ENCODE measurements at regions not wholly inside any gene's neighbourhood (a gene's known extent, or its start where the extent isn't known, plus 50 kb on each side); places are given as distances from the start of the nearest gene placed in this dataset.
"Not testable (repeated sequence)": the region's sequence is repeated elsewhere in the genome, so short reads cannot be mapped to it uniquely, and the experiment has no call there.

DNA sequence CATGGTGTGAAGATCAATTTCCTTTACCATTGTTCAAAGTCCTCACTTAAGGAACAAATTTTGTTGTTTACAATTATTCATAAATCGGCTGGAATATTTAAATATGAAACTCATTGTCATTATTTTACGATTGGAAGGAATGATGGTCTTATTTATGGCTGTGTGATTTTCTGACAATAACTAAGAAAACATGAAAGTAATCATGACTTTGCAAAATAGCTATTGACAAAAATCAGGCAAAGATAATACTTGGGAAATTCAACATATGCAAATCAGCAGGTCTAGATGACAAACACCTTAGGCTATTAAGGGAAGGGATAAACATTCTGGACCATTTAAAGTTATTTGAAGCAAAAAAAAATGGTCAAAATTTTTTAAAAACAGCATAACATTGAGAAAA lies 654.8 kb upstream of the CNTN5 start:
- Histone ChIP-seq H3K27me3 (replicated peaks; ENCODE audit: insufficient read depth, low read depth, low read length, poor library complexity) (no peaks in the 10 kb centered on the region), H3K9me3 (ENCODE audit: low read depth, low read length, poor library complexity, severe bottlenecking) (no peaks in the 10 kb centered on the region), H3K27ac (ENCODE audit: low read depth, low read length, poor library complexity, severe bottlenecking) (no peak overlapping the region), H3K36me3 (ENCODE audit: insufficient read depth, low read length, poor library complexity, severe bottlenecking) (no peaks in the 10 kb centered on the region), H3K4me1 (ENCODE audit: insufficient read depth, low read length, poor library complexity, severe bottlenecking) (no peaks in the 10 kb centered on the region), H3K4me3 (ENCODE audit: low read depth, low read length, poor library complexity, severe bottlenecking) (no peak overlapping the region)
- intact Hi-C loops (cut with micrococcal nuclease; ENCODE audit: unreplicated experiment), result no loop called here
- DNase-seq (ENCODE audit: low spot score), result no peak
- POLR2A ChIA-PET (ENCODE audit: low non-redundant PET), result no interaction called here
- CTCF ChIA-PET, result no interaction called here
- no TSS peak for BruUV-seq (replicated peaks)
- TF ChIP-seq EZH2 (IDR thresholded peaks at IDR 0.05; ENCODE audit: borderline replicate concordance, low read depth, low read length, poor library complexity, severe bottlenecking), result no peak
- TF ChIP-seq, protein P1, sequence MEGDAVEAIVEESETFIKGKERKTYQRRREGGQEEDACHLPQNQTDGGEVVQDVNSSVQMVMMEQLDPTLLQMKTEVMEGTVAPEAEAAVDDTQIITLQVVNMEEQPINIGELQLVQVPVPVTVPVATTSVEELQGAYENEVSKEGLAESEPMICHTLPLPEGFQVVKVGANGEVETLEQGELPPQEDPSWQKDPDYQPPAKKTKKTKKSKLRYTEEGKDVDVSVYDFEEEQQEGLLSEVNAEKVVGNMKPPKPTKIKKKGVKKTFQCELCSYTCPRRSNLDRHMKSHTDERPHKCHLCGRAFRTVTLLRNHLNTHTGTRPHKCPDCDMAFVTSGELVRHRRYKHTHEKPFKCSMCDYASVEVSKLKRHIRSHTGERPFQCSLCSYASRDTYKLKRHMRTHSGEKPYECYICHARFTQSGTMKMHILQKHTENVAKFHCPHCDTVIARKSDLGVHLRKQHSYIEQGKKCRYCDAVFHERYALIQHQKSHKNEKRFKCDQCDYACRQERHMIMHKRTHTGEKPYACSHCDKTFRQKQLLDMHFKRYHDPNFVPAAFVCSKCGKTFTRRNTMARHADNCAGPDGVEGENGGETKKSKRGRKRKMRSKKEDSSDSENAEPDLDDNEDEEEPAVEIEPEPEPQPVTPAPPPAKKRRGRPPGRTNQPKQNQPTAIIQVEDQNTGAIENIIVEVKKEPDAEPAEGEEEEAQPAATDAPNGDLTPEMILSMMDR (conservative IDR thresholded peaks at IDR 0.05; ENCODE audit: low read depth, low read length), result no peak

- H3K9me3 ChIP-seq (ENCODE audit: low read depth, low read length, poor library complexity, severe bottlenecking), result peaks cover 3% of the 10 kb centered on the region
- H3K27ac ChIP-seq (ENCODE audit: low read depth, low read length, poor library complexity, severe bottlenecking), result no peak overlapping the region
- BruUV-seq (replicated peaks), result no TSS peak
- no peaks in the 10 kb centered on the region for H3K36me3 ChIP-seq (ENCODE audit: insufficient read depth, low read length, poor library complexity, severe bottlenecking)
- CTCF ChIA-PET, result no interaction called here
- H3K4me1 ChIP-seq (ENCODE audit: insufficient read depth, low read length, poor library complexity, severe bottlenecking), result no peaks in the 10 kb centered on the region
- intact Hi-C loops (cut with micrococcal nuclease; ENCODE audit: unreplicated experiment), result no loop called here
- H3K27me3 ChIP-seq (replicated peaks; ENCODE audit: insufficient read depth, low read depth, low read length, poor library complexity), result no peaks in the 10 kb centered on the region
- POLR2A ChIA-PET (ENCODE audit: low non-redundant PET), result no interaction called here
- no peak for TF ChIP-seq EZH2 (IDR thresholded peaks at IDR 0.05; ENCODE audit: borderline replicate concordance, low read depth, low read length, poor library complexity, severe bottlenecking)
- TF ChIP-seq, protein P1 (conservative IDR thresholded peaks at IDR 0.05; ENCODE audit: low read depth, low read length), result no peak
- H3K4me3 ChIP-seq (ENCODE audit: low read depth, low read length, poor library complexity, severe bottlenecking), result no peak overlapping the region
- DNase-seq (ENCODE audit: low spot score), result no peak
These were observed 630.4 kb upstream of the CNTN5 start for GRCh38 chr11:98390391-98390790.

- H3K27me3 ChIP-seq (replicated peaks; ENCODE audit: insufficient read depth, low read depth, low read length, poor library complexity); H3K4me3 ChIP-seq (ENCODE audit: low read depth, low read length, poor library complexity, severe bottlenecking); H3K9me3 ChIP-seq (ENCODE audit: low read depth, low read length, poor library complexity, severe bottlenecking); H3K27ac ChIP-seq (ENCODE audit: low read depth, low read length, poor library complexity, severe bottlenecking); BruUV-seq (replicated peaks); intact Hi-C loops (cut with micrococcal nuclease; ENCODE audit: unreplicated experiment); DNase-seq (ENCODE audit: low spot score); H3K36me3 ChIP-seq (ENCODE audit: insufficient read depth, low read length, poor library complexity, severe bottlenecking); CTCF ChIA-PET; H3K4me1 ChIP-seq (ENCODE audit: insufficient read depth, low read length, poor library complexity, severe bottlenecking); POLR2A ChIA-PET (ENCODE audit: low non-redundant PET): not testable (repeated sequence)
These were observed 626.2 kb upstream of the CNTN5 start for GRCh38 chr11:98394500-98394899.

DNA sequence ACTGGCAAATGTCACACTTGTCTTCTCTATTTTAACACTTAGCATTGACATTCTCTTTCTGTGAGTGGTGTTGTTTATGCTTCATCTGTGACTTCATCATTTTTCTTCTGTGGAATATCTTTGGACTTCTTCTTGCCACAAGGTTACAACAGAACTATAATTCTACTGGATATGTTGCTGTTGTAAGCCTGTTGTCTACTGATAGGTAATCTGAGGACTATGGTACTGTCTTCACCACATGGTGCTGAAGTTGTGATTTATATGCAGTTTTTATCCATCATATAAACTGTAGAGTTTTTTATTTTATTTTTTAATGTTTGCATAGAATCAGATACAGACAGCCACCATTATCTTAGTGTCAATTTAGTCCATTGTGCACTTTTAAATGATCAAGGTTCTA lies 622.2 kb upstream of the CNTN5 start:
- H3K27me3 ChIP-seq (replicated peaks; ENCODE audit: insufficient read depth, low read depth, low read length, poor library complexity), result no peaks in the 10 kb centered on the region
- BruUV-seq (replicated peaks), result no TSS peak
- H3K9me3 ChIP-seq (ENCODE audit: low read depth, low read length, poor library complexity, severe bottlenecking), result peaks cover 3% of the 10 kb centered on the region
- no peak overlapping the region for H3K4me3 ChIP-seq (ENCODE audit: low read depth, low read length, poor library complexity, severe bottlenecking)
- ChIA-PET POLR2A (ENCODE audit: low non-redundant PET) (no interaction called here), CTCF (no interaction called here)
- no peak for TF ChIP-seq EZH2 (IDR thresholded peaks at IDR 0.05; ENCODE audit: borderline replicate concordance, low read depth, low read length, poor library complexity, severe bottlenecking)
- H3K36me3 ChIP-seq (ENCODE audit: insufficient read depth, low read length, poor library complexity, severe bottlenecking), result no peaks in the 10 kb centered on the region
- intact Hi-C loops (cut with micrococcal nuclease; ENCODE audit: unreplicated experiment), result no loop called here
- H3K27ac ChIP-seq (ENCODE audit: low read depth, low read length, poor library complexity, severe bottlenecking), result no peak overlapping the region
- no peaks in the 10 kb centered on the region for H3K4me1 ChIP-seq (ENCODE audit: insufficient read depth, low read length, poor library complexity, severe bottlenecking)
- DNase-seq (ENCODE audit: low spot score), result no peak

Data from A673 (cell line).